ENCODE measurements at regions not wholly inside any gene's neighbourhood (a gene's known extent, or its start where the extent isn't known, plus 50 kb on each side); places are given as distances from the start of the nearest gene placed in this dataset.

GRCh38 chr1:234554218-234554697 lies 55.7 kb downstream of the IRF2BP2 start:
- DNase-seq = no peak

- DNase-seq = no peak
These were observed 56.5 kb downstream of the IRF2BP2 start for GRCh38 chr1:234553240-234554188.

- DNase-seq = no peak
These were observed 59.0 kb downstream of the IRF2BP2 start for GRCh38 chr1:234551032-234551378.

- no peak for DNase-seq
These were observed 59.5 kb downstream of the IRF2BP2 start for GRCh38 chr1:234550341-234551031.

- DNase-seq = no peak
These were observed 60.4 kb downstream of the IRF2BP2 start for GRCh38 chr1:234549447-234550021.

GRCh38 chr1:234546890-234547788 lies 62.8 kb downstream of the IRF2BP2 start:
- no peak for DNase-seq

- no peak for DNase-seq
These were observed 63.6 kb downstream of the IRF2BP2 start for GRCh38 chr1:234546387-234546704.

GRCh38 chr1:234545517-234546386 lies 64.2 kb downstream of the IRF2BP2 start:
- DNase-seq = no peak

- DNase-seq = peak; percentile 92
These were observed 65.2 kb upstream of the TARBP1 start for GRCh38 chr1:234544087-234544579.

GRCh38 chr1:234543442-234544086 lies 64.6 kb upstream of the TARBP1 start:
- DNase-seq = no peak

GRCh38 chr1:234542211-234542850 lies 63.4 kb upstream of the TARBP1 start:
- DNase-seq = no peak

GRCh38 chr1:234541286-234541975 lies 62.5 kb upstream of the TARBP1 start:
- no peak for DNase-seq

GRCh38 chr1:234540404-234540762 lies 61.4 kb upstream of the TARBP1 start:
- no peak for DNase-seq

GRCh38 chr1:234539666-234540403 lies 60.9 kb upstream of the TARBP1 start:
- no peak for DNase-seq

- DNase-seq = no peak
These were observed 60.1 kb upstream of the TARBP1 start for GRCh38 chr1:234538930-234539649.

GRCh38 chr1:234538062-234538731 lies 59.2 kb upstream of the TARBP1 start:
- no peak for DNase-seq

- DNase-seq = no peak
These were observed 58.3 kb upstream of the TARBP1 start for GRCh38 chr1:234537236-234537635.

GRCh38 chr1:234536741-234537140 lies 57.8 kb upstream of the TARBP1 start:
- DNase-seq = no peak
